GM21423 (cell line): ENCODE measurements at regions not wholly inside any gene's neighbourhood (a gene's known extent, or its start where the extent isn't known, plus 50 kb on each side); places are given as distances from the start of the nearest gene placed in this dataset.

ENCODE experiments used
- ATAC-seq: cut with Tn5 transposase; IDR thresholded peaks from one replicate; pipeline ENCODE4 v1.9.1; 2021; ENCODE audit warnings: mild to moderate bottlenecking, moderate library complexity; ENCODE audit not compliant: unreplicated experiment

- ATAC-seq = no peak
Observed at GRCh38 chr13:34037636-34038540, 219.9 kb downstream of the RFC3 start.

GRCh38 chr13:34038541-34039068 is 220.7 kb downstream of the RFC3 start:
- no peak for ATAC-seq

DNA sequence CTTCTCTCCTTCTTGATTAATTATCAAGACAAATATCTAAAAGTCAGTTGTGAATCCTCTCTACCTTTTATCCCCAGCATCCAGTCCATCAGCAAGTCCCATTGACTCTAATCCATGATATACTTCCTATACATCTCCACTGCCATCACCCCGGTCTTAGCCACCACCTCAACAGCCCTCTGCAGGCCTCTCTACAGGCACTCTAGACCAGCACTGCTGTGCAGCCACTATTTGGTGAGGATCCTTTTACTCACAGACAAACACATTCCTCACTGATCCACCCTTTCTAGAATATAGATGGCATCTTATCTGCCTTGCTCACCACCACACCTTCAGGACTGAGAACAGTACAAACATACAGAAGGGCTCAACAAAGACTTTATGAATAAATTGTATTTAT is 221.7 kb downstream of the RFC3 start:
- no peak for ATAC-seq

GRCh38 chr13:34040863-34041262 is 222.9 kb downstream of the RFC3 start:
- ATAC-seq = no peak

- no peak for ATAC-seq
Observed at GRCh38 chr13:34044041-34044440, 226.1 kb downstream of the RFC3 start.

- ATAC-seq = no peak
Observed at GRCh38 chr13:34044660-34045080, 226.7 kb downstream of the RFC3 start.

GRCh38 chr13:34046457-34046856 is 228.5 kb downstream of the RFC3 start:
- ATAC-seq = no peak

- no peak for ATAC-seq
Observed at GRCh38 chr13:34048652-34049051, 230.7 kb downstream of the RFC3 start.

DNA sequence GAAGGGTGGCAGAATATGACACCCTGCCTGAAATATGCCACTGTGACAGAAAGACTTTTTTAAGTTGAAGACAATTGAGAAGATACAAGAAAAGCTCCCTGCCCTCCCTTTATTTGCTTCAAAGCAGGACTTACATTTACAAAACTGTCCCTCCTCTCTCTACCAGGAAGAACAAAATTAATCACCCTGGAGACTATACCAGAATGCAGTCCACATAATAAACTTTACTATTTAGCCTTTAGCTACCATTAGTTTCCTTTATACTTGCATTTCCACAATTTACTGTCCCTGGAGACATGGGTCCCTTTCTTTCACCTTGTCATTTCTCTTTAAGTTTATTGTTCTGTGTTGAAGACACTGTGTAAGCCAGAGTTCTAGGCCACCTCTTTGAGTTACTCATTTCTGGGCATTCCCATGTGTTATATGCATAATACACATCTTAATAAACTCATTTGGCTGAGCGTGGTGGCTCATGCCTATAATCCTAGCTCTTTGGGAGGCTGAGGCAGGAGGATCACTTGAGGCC is 238.8 kb downstream of the RFC3 start:
- no peak for ATAC-seq

GRCh38 chr13:34064456-34065205 is 246.7 kb downstream of the RFC3 start:
- no peak for ATAC-seq

DNA sequence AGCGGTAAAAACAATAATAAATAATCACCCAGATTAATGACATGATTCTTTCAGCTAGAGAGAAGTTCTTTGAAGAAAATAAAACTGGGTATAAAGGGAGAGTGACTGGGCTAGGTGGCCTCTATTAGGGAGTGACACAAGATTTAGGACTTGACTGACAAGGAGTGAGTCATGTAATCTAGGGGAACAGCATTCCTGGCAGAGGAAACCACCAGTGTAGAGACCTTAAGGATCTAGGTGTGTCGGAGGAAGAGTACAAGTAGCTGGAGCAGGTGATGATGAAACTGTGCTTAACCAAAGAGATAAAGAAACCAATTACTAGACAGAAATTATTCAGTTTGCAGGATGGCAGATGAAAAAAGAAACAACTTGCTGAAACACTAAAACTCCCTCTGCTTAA is 248.0 kb downstream of the RFC3 start:
- ATAC-seq = no peak

DNA sequence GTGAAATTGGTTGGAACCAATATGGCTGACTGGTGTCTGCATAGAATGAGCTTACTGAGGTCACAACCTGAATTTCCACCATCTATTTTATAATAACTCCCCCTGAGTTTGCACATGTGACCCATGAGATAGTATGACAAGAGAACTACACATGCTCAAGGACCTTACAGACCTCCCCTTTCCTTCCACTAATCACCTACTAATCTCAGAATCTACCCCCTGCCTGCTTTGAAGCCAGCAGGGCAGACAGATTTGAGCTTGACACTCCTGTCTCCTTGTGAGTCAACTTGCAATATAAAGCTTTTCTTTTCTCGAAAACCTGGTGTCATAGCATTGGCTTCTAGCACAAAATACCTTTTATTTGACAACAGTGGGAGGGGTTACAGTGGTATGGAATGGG is 248.4 kb downstream of the RFC3 start:
- no peak for ATAC-seq

GRCh38 chr13:34070006-34070405 is 252.1 kb downstream of the RFC3 start:
- no peak for ATAC-seq

DNA sequence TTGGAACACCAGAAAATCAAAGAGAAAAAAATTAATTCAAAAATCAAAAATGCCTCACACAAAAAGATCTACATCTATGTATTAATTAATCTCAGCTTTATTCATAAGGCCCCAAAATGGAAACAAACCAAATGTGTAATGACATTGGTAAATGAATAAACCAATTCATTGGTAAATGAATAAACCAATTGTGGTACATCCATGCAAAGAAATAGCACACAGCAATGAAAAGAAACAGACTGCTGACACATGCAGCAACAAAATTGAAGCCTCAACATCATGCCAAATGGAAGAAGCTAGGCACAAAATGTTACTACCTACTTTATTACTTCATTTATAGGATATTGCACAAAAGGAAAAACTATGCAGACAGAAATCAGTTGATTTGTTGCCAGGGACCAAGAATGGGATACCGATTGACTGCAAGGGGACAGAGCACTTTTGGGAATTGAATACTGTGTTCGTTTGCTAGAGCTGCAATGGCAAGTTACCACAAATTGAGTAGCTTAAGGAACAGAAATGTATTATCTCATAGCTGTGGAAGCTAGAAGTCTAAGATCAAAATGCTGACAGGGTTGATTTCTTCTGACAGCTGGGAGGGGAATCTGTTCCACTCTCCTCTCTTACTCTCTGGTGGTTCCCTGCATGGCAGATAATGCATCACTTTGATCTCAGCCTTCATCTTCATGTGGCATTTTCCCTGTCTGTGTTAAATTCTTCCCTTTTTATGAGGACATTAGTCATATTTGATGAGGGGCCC is 252.8 kb downstream of the RFC3 start:
- ATAC-seq = no peak

DNA sequence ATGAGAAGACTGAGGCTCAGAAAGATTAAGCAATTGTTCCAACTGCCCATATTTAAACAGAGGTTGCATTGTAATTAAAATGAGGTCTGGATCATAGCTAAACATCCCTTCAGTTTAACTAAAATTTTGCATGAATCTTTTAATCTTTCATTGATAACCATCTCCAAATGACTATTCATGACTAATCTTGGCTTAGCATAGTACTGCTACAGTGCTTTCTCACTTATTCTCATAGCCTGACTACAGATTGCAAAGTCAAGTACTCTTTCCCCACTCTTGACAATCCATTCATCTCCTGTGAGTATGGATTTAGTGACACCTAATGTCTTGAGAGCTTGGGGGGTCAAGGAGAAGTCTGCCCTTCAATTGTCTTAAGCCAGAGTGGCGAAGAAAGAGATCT is 258.4 kb downstream of the RFC3 start:
- no peak for ATAC-seq

DNA sequence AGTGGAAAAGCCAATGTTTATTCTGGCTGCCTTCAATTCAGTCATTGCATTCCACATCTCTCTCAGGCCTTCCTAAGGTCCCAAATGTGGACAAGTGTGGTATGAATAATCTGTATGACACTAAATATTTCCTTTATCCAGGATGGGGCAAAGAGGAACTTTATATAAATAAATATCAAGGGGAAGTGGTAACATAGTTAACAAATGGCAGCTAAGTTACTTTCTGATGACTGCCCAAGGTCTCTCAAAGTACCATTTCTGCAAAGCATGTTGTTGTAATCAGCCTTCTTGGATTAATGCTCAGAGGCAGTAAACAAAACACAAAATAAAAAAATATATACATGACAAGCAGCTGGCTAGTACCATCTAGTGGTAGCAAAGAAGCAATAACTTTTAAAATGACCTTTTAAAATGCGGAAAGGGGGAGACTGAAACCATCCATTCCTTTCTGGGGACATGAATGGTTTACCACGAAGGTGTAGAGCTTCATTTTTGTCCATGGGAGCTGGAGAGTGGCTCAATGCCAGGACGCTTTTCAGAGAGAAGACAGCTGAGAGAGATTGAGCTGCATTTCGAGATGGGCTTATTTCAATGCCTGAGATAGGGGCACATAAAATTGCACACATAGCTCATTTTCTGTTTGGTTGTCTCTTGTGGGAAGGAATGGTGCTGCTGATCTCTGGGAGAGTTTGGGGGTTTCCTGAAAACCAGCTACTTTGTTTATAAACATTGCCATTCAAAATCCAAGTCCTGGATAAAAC is 259.2 kb downstream of the RFC3 start:
- ATAC-seq = no peak

DNA sequence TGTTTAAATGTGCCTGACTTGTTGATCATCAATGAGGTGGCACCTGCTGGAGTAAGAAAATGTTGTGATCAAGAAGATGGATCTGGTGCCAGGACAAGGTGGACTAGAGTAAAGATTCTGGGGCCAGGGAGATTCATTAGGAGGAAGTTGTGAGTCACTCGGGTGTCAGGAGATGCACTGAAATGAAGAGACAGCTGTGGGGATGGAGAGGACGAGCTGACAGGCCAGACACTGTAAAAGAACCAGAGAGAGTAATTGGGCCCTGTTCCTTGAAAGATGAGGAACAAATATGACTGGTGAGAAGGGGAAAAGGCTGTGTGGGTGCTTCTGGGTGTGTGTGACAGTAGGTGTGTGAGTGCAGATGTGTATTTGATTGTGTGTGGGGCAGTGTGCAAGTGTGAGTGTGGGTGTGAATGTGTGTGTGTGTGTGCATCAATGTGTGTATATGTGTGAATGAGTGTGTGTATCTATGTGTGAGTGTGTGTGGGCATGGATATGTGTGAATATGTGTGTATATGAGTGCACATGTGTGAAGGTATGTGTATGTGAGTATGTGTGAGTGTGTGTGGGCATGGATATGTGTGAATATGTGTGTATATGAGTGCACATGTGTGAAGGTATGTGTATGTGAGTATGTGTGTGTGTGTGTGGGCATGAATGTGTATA is 260.5 kb downstream of the RFC3 start:
- ATAC-seq = no peak

DNA sequence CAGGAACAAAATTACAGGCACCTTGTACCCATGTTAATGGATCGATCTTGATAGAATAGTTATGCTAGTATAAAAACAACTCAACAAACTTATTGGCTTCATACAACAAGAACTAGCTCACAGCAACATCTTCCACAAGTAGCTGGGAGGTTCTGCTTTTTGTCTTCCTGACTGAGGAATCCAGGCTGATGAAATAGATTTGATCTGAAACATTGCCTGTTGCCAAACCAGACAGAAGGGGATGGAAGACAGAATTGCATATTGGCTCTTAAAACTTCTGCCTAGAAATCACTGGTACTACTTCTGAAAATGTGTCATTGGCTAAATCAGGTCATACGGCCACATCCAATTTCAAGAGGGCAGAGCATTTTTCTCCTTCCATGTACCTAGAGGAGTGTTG is 267.3 kb downstream of the RFC3 start:
- ATAC-seq = no peak

DNA sequence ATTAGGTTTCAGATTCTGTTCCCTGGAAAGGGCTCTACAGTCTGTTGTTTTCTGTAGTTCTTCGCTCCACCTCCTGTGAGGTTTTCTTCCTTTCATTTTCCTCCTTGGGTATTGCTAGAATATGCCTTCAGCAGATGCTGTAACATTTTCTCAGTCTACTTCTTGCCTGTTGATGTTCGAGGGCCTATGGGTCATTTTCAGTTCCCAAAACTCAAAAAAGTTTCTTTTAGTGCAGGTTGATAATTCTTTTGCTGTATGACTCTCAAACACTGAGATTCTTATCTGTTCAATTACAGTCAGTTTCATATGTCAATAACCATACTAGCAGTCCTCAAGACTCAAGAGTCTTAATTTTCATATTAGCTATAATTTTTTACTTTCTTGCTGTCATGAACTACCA is 268.3 kb downstream of the RFC3 start:
- no peak for ATAC-seq

DNA sequence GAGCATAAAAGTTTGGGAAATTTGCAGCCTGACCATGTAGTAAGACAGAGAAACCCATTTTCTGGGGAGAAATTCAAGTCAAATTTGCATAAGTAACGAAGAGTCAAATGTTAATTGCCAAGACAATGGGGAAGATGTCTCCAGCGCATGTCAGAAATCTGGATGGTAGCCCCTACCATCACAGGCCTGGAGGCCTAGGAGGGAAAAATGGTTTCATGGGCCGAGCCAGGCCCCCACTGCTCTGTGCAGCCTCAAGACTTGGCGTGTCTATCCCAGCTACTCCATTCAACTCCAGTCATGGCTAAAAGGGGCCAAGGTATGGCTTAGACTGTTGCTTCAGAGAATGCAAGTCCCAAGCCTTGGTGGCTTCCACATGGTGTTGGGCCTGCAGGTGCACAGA is 269.8 kb downstream of the RFC3 start:
- no peak for ATAC-seq
